Vagina (tissue), 2 donors: ENCODE measurements at regions not wholly inside any gene's neighbourhood (a gene's known extent, or its start where the extent isn't known, plus 50 kb on each side); places are given as distances from the start of the nearest gene placed in this dataset.
"Not testable (repeated sequence)": the region's sequence is repeated elsewhere in the genome, so short reads cannot be mapped to it uniquely, and the experiment has no call there.

ENCODE experiments used
- DNase-seq, 2 donors: peaks; one replicate each; pipeline ENCODE4 v3.0.0-alpha.2; 2017; ENCODE audit errors: extremely low spot score in 2 of 2
- H3K27ac ChIP-seq: fragments of 200-600 bp; sonication (generic); one replicate; pipeline ENCODE4 v1.5.1; 2019
- H3K27me3 ChIP-seq: fragments of 200-600 bp; sonication (generic); one replicate; pipeline ENCODE4 v1.5.1; 2019
- H3K36me3 ChIP-seq, 2 donors: fragments of 200-600 bp; sonication (generic); one replicate each; pipeline ENCODE4 v1.5.1; 2017 to 2019
- H3K4me1 ChIP-seq: fragments of 200-600 bp; sonication (generic); one replicate; pipeline ENCODE4 v1.5.1; 2019
- H3K4me3 ChIP-seq, 2 donors: fragments of 200-600 bp; sonication (generic); 1 replicate in 1 of 2; 2 replicates in 1 of 2; pipeline ENCODE4 v1.5.1; 2016 to 2019
- H3K9me3 ChIP-seq: fragments of 200-600 bp; sonication (generic); one replicate; pipeline ENCODE4 v1.5.1; 2019
- CTCF ChIP-seq, 3 experiments: fragments of 450-650 bp in 2 of 3; fragments of 200-600 bp in 1 of 3; sonication (generic) in 1 of 3; IDR thresholded peaks; one replicate each; pipeline ENCODE4 v1.5.1; 2017 to 2019; ENCODE audit warnings: antibody characterized with exemption in 3 of 3, mild to moderate bottlenecking in 2 of 3, moderate library complexity in 2 of 3
- POLR2A ChIP-seq, 2 donors: fragments of 450-650 bp; IDR thresholded peaks; one replicate each; pipeline ENCODE4 v1.6.1; 2017; ENCODE audit warnings: antibody characterized with exemption in 2 of 2, mild to moderate bottlenecking in 2 of 2, moderate library complexity in 2 of 2
- POLR2AphosphoS5 ChIP-seq, 2 donors: sonication (generic); formaldehyde crosslinking; IDR thresholded peaks; one replicate each; pipeline ENCODE4 v1.9.0; 2017; ENCODE audit warnings: antibody characterized with exemption in 2 of 2, mild to moderate bottlenecking in 2 of 2, low read depth in 1 of 2; ENCODE audit not compliant: insufficient read depth in 1 of 2
- intact Hi-C: fragments of 100-400 bp; cut with DNase I; formaldehyde crosslinking; loops from one replicate; pipeline ENCODE4 v1.15.1; 2023

GRCh38 chr12:86590296-86590695 is 334.1 kb upstream of the MGAT4C start:
- H3K27ac ChIP-seq: no peak overlapping the region
- no peak for DNase-seq
- H3K4me3 ChIP-seq: no peak overlapping the region
- intact Hi-C loops: no loop called here
- H3K27me3 ChIP-seq: no peaks in the 10 kb centered on the region
- no peaks in the 10 kb centered on the region for H3K9me3 ChIP-seq
- no peaks in the 10 kb centered on the region for H3K4me1 ChIP-seq
- no peak for TF ChIP-seq CTCF (IDR thresholded peaks at IDR 0.05)
- no peak for TF ChIP-seq POLR2AphosphoS5 (IDR thresholded peaks at IDR 0.05; ENCODE audit: insufficient read depth in 1 of 2, low read depth in 1 of 2)
- TF ChIP-seq POLR2A (IDR thresholded peaks at IDR 0.05): no peak
- H3K36me3 ChIP-seq: no peaks in the 10 kb centered on the region

GRCh38 chr12:86574143-86574542 is 318.0 kb upstream of the MGAT4C start:
- no peaks in the 10 kb centered on the region for H3K4me1 ChIP-seq
- no peak overlapping the region for H3K4me3 ChIP-seq
- no peaks in the 10 kb centered on the region for H3K27me3 ChIP-seq
- intact Hi-C loops: no loop called here
- no peak for TF ChIP-seq POLR2A (IDR thresholded peaks at IDR 0.05)
- no peak for TF ChIP-seq POLR2AphosphoS5 (IDR thresholded peaks at IDR 0.05; ENCODE audit: insufficient read depth in 1 of 2, low read depth in 1 of 2)
- no peak for TF ChIP-seq CTCF (IDR thresholded peaks at IDR 0.05)
- no peaks in the 10 kb centered on the region for H3K36me3 ChIP-seq
- DNase-seq: no peak
- no peaks in the 10 kb centered on the region for H3K9me3 ChIP-seq
- H3K27ac ChIP-seq: no peak overlapping the region

GRCh38 chr12:86572455-86572854 is 316.3 kb upstream of the MGAT4C start:
- DNase-seq: no peak
- no peaks in the 10 kb centered on the region for H3K27me3 ChIP-seq
- TF ChIP-seq POLR2AphosphoS5 (IDR thresholded peaks at IDR 0.05; ENCODE audit: insufficient read depth in 1 of 2, low read depth in 1 of 2) (no peak), CTCF (IDR thresholded peaks at IDR 0.05) (no peak), POLR2A (IDR thresholded peaks at IDR 0.05) (no peak)
- no peaks in the 10 kb centered on the region for H3K9me3 ChIP-seq
- H3K36me3 ChIP-seq: no peaks in the 10 kb centered on the region
- no peak overlapping the region for H3K27ac ChIP-seq
- intact Hi-C loops: no loop called here
- H3K4me3 ChIP-seq: no peak overlapping the region
- H3K4me1 ChIP-seq: no peaks in the 10 kb centered on the region

GRCh38 chr12:86565038-86565437 is 308.8 kb upstream of the MGAT4C start:
- Histone ChIP-seq H3K9me3 (no peaks in the 10 kb centered on the region), H3K36me3 (no peaks in the 10 kb centered on the region), H3K4me3 (no peak overlapping the region), H3K27me3 (no peaks in the 10 kb centered on the region), H3K4me1 (no peaks in the 10 kb centered on the region), H3K27ac (no peak overlapping the region)
- DNase-seq: no peak
- TF ChIP-seq POLR2AphosphoS5 (IDR thresholded peaks at IDR 0.05; ENCODE audit: insufficient read depth in 1 of 2, low read depth in 1 of 2) (no peak), POLR2A (IDR thresholded peaks at IDR 0.05) (no peak), CTCF (IDR thresholded peaks at IDR 0.05) (no peak)
- intact Hi-C loops: no loop called here

GRCh38 chr12:86555491-86555890 is 299.3 kb upstream of the MGAT4C start:
- intact Hi-C loops, H3K27me3 ChIP-seq, H3K4me1 ChIP-seq, H3K27ac ChIP-seq, H3K9me3 ChIP-seq, H3K36me3 ChIP-seq, DNase-seq, H3K4me3 ChIP-seq: not testable (repeated sequence)

- no peak for TF ChIP-seq POLR2A (IDR thresholded peaks at IDR 0.05)
- TF ChIP-seq POLR2AphosphoS5 (IDR thresholded peaks at IDR 0.05; ENCODE audit: insufficient read depth in 1 of 2, low read depth in 1 of 2): no peak
- TF ChIP-seq CTCF (IDR thresholded peaks at IDR 0.05): no peak
- no peaks in the 10 kb centered on the region for H3K27me3 ChIP-seq
- DNase-seq: no peak
- no peaks in the 10 kb centered on the region for H3K9me3 ChIP-seq
- no peaks in the 10 kb centered on the region for H3K4me1 ChIP-seq
- no peak overlapping the region for H3K27ac ChIP-seq
- H3K36me3 ChIP-seq: no peaks in the 10 kb centered on the region
- no peak overlapping the region for H3K4me3 ChIP-seq
- intact Hi-C loops: no loop called here
These were observed 295.0 kb upstream of the MGAT4C start for GRCh38 chr12:86551146-86551571.
